ENCODE measurements at regions not wholly inside any gene's neighbourhood (a gene's known extent, or its start where the extent isn't known, plus 50 kb on each side); places are given as distances from the start of the nearest gene placed in this dataset.

DNA sequence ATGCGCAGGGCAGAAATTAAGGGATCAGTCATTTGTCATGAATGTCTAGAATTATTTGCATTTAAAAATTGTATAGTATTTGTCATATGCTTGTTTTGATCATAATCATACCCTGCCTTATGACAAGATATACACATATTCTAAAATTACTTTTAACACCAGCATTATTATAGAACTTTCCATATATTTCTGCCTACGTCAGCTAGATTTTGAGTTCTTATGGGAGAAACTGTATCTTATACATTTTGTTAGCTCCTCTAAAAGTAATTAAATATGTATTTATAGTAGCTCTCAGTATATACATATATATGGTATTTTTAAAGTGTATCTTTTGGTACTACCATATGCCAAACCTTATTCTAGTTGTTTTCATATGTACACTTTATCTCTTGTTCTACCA, 441.9 kb downstream of the CPS1 start:
- TF ChIP-seq, protein P1, sequence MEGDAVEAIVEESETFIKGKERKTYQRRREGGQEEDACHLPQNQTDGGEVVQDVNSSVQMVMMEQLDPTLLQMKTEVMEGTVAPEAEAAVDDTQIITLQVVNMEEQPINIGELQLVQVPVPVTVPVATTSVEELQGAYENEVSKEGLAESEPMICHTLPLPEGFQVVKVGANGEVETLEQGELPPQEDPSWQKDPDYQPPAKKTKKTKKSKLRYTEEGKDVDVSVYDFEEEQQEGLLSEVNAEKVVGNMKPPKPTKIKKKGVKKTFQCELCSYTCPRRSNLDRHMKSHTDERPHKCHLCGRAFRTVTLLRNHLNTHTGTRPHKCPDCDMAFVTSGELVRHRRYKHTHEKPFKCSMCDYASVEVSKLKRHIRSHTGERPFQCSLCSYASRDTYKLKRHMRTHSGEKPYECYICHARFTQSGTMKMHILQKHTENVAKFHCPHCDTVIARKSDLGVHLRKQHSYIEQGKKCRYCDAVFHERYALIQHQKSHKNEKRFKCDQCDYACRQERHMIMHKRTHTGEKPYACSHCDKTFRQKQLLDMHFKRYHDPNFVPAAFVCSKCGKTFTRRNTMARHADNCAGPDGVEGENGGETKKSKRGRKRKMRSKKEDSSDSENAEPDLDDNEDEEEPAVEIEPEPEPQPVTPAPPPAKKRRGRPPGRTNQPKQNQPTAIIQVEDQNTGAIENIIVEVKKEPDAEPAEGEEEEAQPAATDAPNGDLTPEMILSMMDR (IDR thresholded peaks at IDR 0.05), result no peak
- no peak for TF ChIP-seq POLR2A (IDR thresholded peaks at IDR 0.05)

All from body of pancreas (tissue), 4 donors.